A673 (cell line): ENCODE measurements at regions not wholly inside any gene's neighbourhood (a gene's known extent, or its start where the extent isn't known, plus 50 kb on each side); places are given as distances from the start of the nearest gene placed in this dataset.

Experiments used
- CTCF ChIP-seq: fragments of 300-800, 200-600 bp; sonication (generic); conservative IDR thresholded peaks from 2 replicates; pipeline ENCODE4 v1.5.1; 2017; ENCODE audit warnings: low read depth, mild to moderate bottlenecking, antibody characterized with exemption, low read length, moderate library complexity, mixed read lengths
- EZH2 ChIP-seq: fragments of 200-600 bp; sonication (generic); IDR thresholded peaks from 2 replicates; pipeline ENCODE4 v1.6.1; 2017; ENCODE audit warnings: borderline replicate concordance, low read depth, mild to moderate bottlenecking, mixed read lengths, antibody characterized with exemption, low read length; ENCODE audit not compliant: poor library complexity, severe bottlenecking

GRCh38 chr5:16233730-16234129 lies 54.1 kb upstream of the MARCHF11 start:
- TF ChIP-seq CTCF = no peak
- no peak for TF ChIP-seq EZH2
